Fibroblast of skin of left biceps (primary cell): ENCODE measurements at regions not wholly inside any gene's neighbourhood (a gene's known extent, or its start where the extent isn't known, plus 50 kb on each side); places are given as distances from the start of the nearest gene placed in this dataset.
A peak's percentile ranks its signal among the peaks of the same experiment; 100 is the strongest.
"Not testable (repeated sequence)": the region's sequence is repeated elsewhere in the genome, so short reads cannot be mapped to it uniquely, and the experiment has no call there.

Source experiments
- DNase-seq, 2 experiments: peaks; one replicate each; pipeline ENCODE4 v3.0.0-alpha.2; 2013; ENCODE audit warnings: low read depth in 2 of 2

- no peak for DNase-seq
Measured at GRCh38 chr11:127966821-127967220, 620.5 kb downstream of the ETS1 start.

- no peak for DNase-seq
Measured at GRCh38 chr11:127965939-127966668, 621.3 kb downstream of the ETS1 start.

GRCh38 chr11:127962416-127962815 lies 624.9 kb downstream of the ETS1 start:
- DNase-seq: no peak

- DNase-seq: no peak
Measured at GRCh38 chr11:127950162-127950561, 637.2 kb downstream of the ETS1 start.

GRCh38 chr11:127943763-127944162 lies 643.6 kb downstream of the ETS1 start:
- no peak for DNase-seq

- no peak for DNase-seq
Measured at GRCh38 chr11:127943152-127943551, 644.2 kb downstream of the ETS1 start.

- not testable (repeated sequence) for DNase-seq
Measured at GRCh38 chr11:127941554-127941953, 645.8 kb downstream of the ETS1 start.

GRCh38 chr11:127939000-127939399 lies 648.4 kb downstream of the ETS1 start:
- DNase-seq: no peak

- no peak for DNase-seq
Measured at GRCh38 chr11:127935081-127935480, 652.3 kb downstream of the ETS1 start.

GRCh38 chr11:127933961-127934360 lies 653.4 kb downstream of the ETS1 start:
- not testable (repeated sequence) for DNase-seq

- DNase-seq: no peak
Measured at GRCh38 chr11:127931803-127932202, 655.6 kb downstream of the ETS1 start.

GRCh38 chr11:127926721-127927120 lies 660.6 kb downstream of the ETS1 start:
- no peak for DNase-seq

- no peak for DNase-seq
Measured at GRCh38 chr11:127925475-127925874, 661.9 kb downstream of the ETS1 start.

- peak; percentile 54 to 61 for DNase-seq
Measured at GRCh38 chr11:127919206-127920000, 668.0 kb downstream of the ETS1 start.

- DNase-seq: no peak
Measured at GRCh38 chr11:127902382-127902781, 685.0 kb downstream of the ETS1 start.

- no peak for DNase-seq
Measured at GRCh38 chr11:127898422-127899365, 688.7 kb downstream of the ETS1 start.

- no peak for DNase-seq
Measured at GRCh38 chr11:127895776-127896175, 691.6 kb downstream of the ETS1 start.

- DNase-seq: no peak
Measured at GRCh38 chr11:127894316-127894715, 693.0 kb downstream of the ETS1 start.

GRCh38 chr11:127890030-127890615 lies 697.2 kb downstream of the ETS1 start:
- no peak for DNase-seq

- no peak for DNase-seq
Measured at GRCh38 chr11:127888386-127888785, 699.0 kb downstream of the ETS1 start.

GRCh38 chr11:127875131-127875530 lies 712.2 kb downstream of the ETS1 start:
- no peak for DNase-seq

GRCh38 chr11:127873478-127873877 lies 713.9 kb downstream of the ETS1 start:
- no peak for DNase-seq
